Ascending aorta (tissue), 2 donors: ENCODE measurements at regions not wholly inside any gene's neighbourhood (a gene's known extent, or its start where the extent isn't known, plus 50 kb on each side); places are given as distances from the start of the nearest gene placed in this dataset.

ENCODE experiments used
- DNase-seq, 2 donors: peaks; one replicate each; pipeline ENCODE4 v3.0.0-alpha.2; 2019; ENCODE audit warnings: low spot score in 2 of 2
- H3K27ac ChIP-seq, 2 donors: fragments of 200-600 bp; sonication (generic); one replicate each; pipeline ENCODE4 v1.5.1; 2016 to 2017; ENCODE audit warnings: mild to moderate bottlenecking in 1 of 2
- H3K27me3 ChIP-seq: fragments of 200-600 bp; sonication (generic); one replicate; pipeline ENCODE4 v1.5.1; 2017
- H3K36me3 ChIP-seq, 2 donors: fragments of 200-600 bp; sonication (generic); one replicate each; pipeline ENCODE4 v1.5.1; 2016
- H3K4me1 ChIP-seq, 2 donors: fragments of 200-600 bp; sonication (generic); one replicate each; pipeline ENCODE4 v1.5.1; 2016 to 2017; ENCODE audit warnings: mild to moderate bottlenecking in 1 of 2
- H3K4me3 ChIP-seq, 2 donors: fragments of 200-600 bp; sonication (generic); one replicate each; pipeline ENCODE4 v1.5.1; 2016 to 2017; ENCODE audit warnings: mild to moderate bottlenecking in 1 of 2
- H3K9me3 ChIP-seq, 2 donors: fragments of 200-600 bp; sonication (generic); one replicate each; pipeline ENCODE4 v1.5.1; 2016
- intact Hi-C: fragments of 100-400 bp; cut with DNase I; formaldehyde crosslinking; loops from one replicate; pipeline ENCODE4 v1.15.1; 2023
- TF ChIP-seq, protein P1 (sequence below), 3 experiments: fragments of 200-600 bp in 2 of 3; fragments of 450-650 bp in 1 of 3; sonication (generic) in 2 of 3; IDR thresholded peaks; one replicate each; pipeline ENCODE4 v1.5.1; 2016 to 2019; ENCODE audit warnings: antibody characterized with exemption in 3 of 3, mild to moderate bottlenecking in 1 of 3, moderate library complexity in 1 of 3

GRCh38 chr5:173736374-173736773 is 119.9 kb upstream of the BOD1 start:
- no peak overlapping the region for H3K4me3 ChIP-seq
- intact Hi-C loops: no loop called here
- no peaks in the 10 kb centered on the region for H3K9me3 ChIP-seq
- TF ChIP-seq, protein P1, sequence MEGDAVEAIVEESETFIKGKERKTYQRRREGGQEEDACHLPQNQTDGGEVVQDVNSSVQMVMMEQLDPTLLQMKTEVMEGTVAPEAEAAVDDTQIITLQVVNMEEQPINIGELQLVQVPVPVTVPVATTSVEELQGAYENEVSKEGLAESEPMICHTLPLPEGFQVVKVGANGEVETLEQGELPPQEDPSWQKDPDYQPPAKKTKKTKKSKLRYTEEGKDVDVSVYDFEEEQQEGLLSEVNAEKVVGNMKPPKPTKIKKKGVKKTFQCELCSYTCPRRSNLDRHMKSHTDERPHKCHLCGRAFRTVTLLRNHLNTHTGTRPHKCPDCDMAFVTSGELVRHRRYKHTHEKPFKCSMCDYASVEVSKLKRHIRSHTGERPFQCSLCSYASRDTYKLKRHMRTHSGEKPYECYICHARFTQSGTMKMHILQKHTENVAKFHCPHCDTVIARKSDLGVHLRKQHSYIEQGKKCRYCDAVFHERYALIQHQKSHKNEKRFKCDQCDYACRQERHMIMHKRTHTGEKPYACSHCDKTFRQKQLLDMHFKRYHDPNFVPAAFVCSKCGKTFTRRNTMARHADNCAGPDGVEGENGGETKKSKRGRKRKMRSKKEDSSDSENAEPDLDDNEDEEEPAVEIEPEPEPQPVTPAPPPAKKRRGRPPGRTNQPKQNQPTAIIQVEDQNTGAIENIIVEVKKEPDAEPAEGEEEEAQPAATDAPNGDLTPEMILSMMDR (IDR thresholded peaks at IDR 0.05): no peak
- H3K4me1 ChIP-seq: no peaks in the 10 kb centered on the region
- DNase-seq: no peak
- no peak overlapping the region for H3K27ac ChIP-seq
- no peaks in the 10 kb centered on the region for H3K27me3 ChIP-seq
- H3K36me3 ChIP-seq: no peaks in the 10 kb centered on the region

GRCh38 chr5:173736923-173737412 is 120.5 kb upstream of the BOD1 start:
- Histone ChIP-seq H3K27me3 (no peaks in the 10 kb centered on the region), H3K36me3 (no peaks in the 10 kb centered on the region), H3K9me3 (no peaks in the 10 kb centered on the region), H3K27ac (no peak overlapping the region), H3K4me1 (no peaks in the 10 kb centered on the region), H3K4me3 (no peak overlapping the region)
- TF ChIP-seq, protein P1 (IDR thresholded peaks at IDR 0.05): no peak
- DNase-seq: no peak
- intact Hi-C loops: no loop called here

DNA sequence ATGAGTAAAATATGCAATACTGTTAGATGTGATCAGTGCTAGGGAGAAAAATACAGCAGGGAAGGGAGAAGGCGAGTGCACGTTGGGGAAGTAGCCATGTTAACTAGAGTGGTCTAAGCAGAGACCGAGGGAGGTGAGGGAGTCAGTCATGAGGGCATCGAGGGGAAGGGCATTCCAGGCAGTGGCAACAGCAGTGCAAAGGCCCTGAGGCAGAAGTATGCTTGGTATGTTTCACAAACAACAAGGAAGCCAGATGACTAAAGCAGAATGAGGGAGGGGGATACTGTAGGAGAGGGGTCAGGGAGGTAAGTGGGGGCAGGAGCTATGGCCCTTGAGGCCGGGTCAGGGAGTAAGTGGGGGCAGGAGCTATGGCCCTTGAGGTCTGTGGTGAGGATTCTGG is 123.3 kb upstream of the BOD1 start:
- Histone ChIP-seq H3K4me3 (no peak overlapping the region), H3K27ac (no peak overlapping the region), H3K4me1 (no peaks in the 10 kb centered on the region), H3K27me3 (no peaks in the 10 kb centered on the region), H3K9me3 (no peaks in the 10 kb centered on the region), H3K36me3 (no peaks in the 10 kb centered on the region)
- TF ChIP-seq, protein P1 (IDR thresholded peaks at IDR 0.05): no peak
- intact Hi-C loops: no loop called here
- no peak for DNase-seq

GRCh38 chr5:173740400-173740799 is 124.0 kb upstream of the BOD1 start:
- Histone ChIP-seq H3K27ac (no peak overlapping the region), H3K27me3 (no peaks in the 10 kb centered on the region), H3K4me3 (no peak overlapping the region), H3K4me1 (no peaks in the 10 kb centered on the region), H3K36me3 (no peaks in the 10 kb centered on the region), H3K9me3 (no peaks in the 10 kb centered on the region)
- TF ChIP-seq, protein P1 (IDR thresholded peaks at IDR 0.05): no peak
- DNase-seq: no peak
- intact Hi-C loops: no loop called here

DNA sequence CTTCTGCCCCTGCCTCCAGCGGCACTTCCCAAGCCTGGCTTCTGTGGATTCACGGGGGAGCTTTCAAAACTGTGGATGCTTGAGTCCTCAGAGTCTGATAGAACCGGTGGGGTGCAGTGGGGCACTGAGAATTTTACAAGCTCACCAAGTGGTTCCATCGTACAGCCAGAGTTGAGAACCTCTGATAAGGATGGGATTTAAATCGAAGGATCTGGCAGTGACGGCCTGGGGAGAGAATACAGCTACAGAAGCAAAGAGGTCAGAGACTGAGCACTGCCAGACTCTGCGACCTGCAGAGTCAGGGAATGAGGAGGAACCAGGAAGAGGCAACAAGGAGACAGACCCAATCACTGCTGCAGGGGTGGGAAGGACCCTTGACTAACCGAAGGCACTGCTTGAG is 124.6 kb upstream of the BOD1 start:
- TF ChIP-seq, protein P1 (IDR thresholded peaks at IDR 0.05): no peak
- H3K4me1 ChIP-seq: no peaks in the 10 kb centered on the region
- H3K27ac ChIP-seq: no peak overlapping the region
- H3K36me3 ChIP-seq: no peaks in the 10 kb centered on the region
- no peaks in the 10 kb centered on the region for H3K27me3 ChIP-seq
- H3K9me3 ChIP-seq: no peaks in the 10 kb centered on the region
- H3K4me3 ChIP-seq: no peak overlapping the region
- DNase-seq: no peak
- intact Hi-C loops: no loop called here
